GM13976 (cell line): ENCODE measurements at regions not wholly inside any gene's neighbourhood (a gene's known extent, or its start where the extent isn't known, plus 50 kb on each side); places are given as distances from the start of the nearest gene placed in this dataset.

Experiments
- DNase-seq: peaks from one replicate; pipeline ENCODE4 v3.0.0; 2012; ENCODE audit warnings: low spot score
- in situ Hi-C: fragments of 300-500 bp; cut with MboI; formaldehyde crosslinking; loops from one replicate; pipeline ENCODE4 v1.12.0; 2022; ENCODE audit warnings: low sequenced_read_pairs, mixed read lengths, inconsistent platforms; ENCODE audit not compliant: unreplicated experiment
- TF ChIP-seq, protein P1 (sequence below): IDR thresholded peaks from 2 replicates; pipeline ENCODE4 v1.5.1; 2012; ENCODE audit warnings: borderline replicate concordance, mild to moderate bottlenecking; ENCODE audit not compliant: insufficient read depth; ENCODE audit errors: extremely low read depth, missing control alignments, control extremely low read depth

GRCh38 chrX:39627257-39627656, 470.5 kb downstream of the BCOR start:
- in situ Hi-C loops = no loop called here
- no peak for DNase-seq
- TF ChIP-seq, protein P1, sequence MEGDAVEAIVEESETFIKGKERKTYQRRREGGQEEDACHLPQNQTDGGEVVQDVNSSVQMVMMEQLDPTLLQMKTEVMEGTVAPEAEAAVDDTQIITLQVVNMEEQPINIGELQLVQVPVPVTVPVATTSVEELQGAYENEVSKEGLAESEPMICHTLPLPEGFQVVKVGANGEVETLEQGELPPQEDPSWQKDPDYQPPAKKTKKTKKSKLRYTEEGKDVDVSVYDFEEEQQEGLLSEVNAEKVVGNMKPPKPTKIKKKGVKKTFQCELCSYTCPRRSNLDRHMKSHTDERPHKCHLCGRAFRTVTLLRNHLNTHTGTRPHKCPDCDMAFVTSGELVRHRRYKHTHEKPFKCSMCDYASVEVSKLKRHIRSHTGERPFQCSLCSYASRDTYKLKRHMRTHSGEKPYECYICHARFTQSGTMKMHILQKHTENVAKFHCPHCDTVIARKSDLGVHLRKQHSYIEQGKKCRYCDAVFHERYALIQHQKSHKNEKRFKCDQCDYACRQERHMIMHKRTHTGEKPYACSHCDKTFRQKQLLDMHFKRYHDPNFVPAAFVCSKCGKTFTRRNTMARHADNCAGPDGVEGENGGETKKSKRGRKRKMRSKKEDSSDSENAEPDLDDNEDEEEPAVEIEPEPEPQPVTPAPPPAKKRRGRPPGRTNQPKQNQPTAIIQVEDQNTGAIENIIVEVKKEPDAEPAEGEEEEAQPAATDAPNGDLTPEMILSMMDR = no peak

- in situ Hi-C loops = no loop called here
- DNase-seq = no peak
- TF ChIP-seq, protein P1 = no peak
These were observed 468.8 kb downstream of the BCOR start for GRCh38 chrX:39629001-39629400.

DNA sequence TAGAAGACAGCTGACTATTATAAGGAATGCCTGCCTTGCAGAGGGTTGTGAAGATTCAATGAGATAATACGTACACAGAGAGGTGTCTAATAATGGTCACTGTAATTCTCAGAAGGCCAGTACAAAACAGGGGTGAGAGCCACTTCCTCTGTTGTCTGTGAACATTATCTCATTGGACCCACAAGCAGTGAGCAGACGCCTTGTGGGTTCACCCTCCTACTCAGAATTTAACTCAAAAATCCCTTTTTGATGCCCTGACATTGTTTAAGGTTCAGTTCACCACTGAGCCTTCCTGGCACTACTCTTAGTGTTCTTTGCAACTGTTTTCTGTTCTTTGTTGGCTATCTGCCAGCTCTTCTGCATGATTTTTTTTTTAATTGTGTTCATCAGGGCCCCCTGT, 467.4 kb downstream of the BCOR start:
- in situ Hi-C loops = loop anchor here (10.0 kb wide), 1 partner anchor 56 kb away; no protein-coding TSS in a partner anchor
- no peak for DNase-seq
- TF ChIP-seq, protein P1 = no peak

GRCh38 chrX:39631276-39632229, 466.2 kb downstream of the BCOR start:
- TF ChIP-seq, protein P1 = no peak
- in situ Hi-C loops = loop anchor here (10.0 kb wide), 1 partner anchor 57 kb away; no protein-coding TSS in a partner anchor
- DNase-seq = no peak

DNA sequence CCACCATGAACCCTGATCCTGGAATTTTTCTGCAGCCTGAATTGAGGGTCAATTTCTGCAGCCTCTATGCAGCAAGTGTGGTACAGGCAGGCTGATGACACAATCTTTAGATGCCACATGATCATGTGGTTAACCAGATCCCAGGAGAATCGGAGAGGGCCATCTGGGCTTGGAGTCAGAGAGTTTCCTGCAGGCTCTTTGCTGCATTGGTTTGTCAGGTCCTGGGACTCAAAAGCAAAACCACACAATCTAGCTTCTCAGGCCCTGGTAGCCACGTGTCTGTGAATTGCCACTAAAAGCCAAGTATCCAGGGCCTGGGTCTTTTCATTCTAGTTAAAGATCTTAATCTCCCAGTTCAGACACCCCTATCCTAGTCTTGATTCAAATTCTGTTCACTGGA, 464.5 kb downstream of the BCOR start:
- in situ Hi-C loops = loop anchor here (10.0 kb wide), 1 partner anchor 58 kb away; no protein-coding TSS in a partner anchor
- DNase-seq = no peak

GRCh38 chrX:39636481-39636880, 461.3 kb downstream of the BCOR start:
- in situ Hi-C loops = loop anchor here (10.0 kb wide), 1 partner anchor 62 kb away; no protein-coding TSS in a partner anchor
- TF ChIP-seq, protein P1 = no peak
- DNase-seq = no peak

More for the DNA sequence above, 464.5 kb downstream of the BCOR start:
- TF ChIP-seq, protein P1 = no peak
